ENCODE measurements at regions not wholly inside any gene's neighbourhood (a gene's known extent, or its start where the extent isn't known, plus 50 kb on each side); places are given as distances from the start of the nearest gene placed in this dataset.

DNA sequence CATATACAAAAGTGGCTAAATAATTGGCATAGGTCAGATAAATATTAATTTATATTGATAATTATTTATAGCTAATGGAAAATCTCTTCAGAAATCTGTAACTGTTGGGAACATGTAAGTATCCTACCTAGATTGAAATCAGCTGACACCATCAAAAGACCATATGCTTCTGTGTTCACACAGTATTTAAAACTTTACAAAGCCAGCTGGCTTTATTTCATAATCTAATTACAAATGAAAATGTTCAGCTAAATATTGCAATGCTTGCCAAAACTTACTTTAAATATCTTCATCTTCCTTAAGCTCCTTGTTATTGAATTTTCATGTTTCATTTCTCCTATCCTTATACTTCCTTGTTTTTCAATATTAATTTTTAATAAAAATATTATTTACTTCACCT lies 190.9 kb upstream of the DOK6 start:
- TF ChIP-seq, protein P1, sequence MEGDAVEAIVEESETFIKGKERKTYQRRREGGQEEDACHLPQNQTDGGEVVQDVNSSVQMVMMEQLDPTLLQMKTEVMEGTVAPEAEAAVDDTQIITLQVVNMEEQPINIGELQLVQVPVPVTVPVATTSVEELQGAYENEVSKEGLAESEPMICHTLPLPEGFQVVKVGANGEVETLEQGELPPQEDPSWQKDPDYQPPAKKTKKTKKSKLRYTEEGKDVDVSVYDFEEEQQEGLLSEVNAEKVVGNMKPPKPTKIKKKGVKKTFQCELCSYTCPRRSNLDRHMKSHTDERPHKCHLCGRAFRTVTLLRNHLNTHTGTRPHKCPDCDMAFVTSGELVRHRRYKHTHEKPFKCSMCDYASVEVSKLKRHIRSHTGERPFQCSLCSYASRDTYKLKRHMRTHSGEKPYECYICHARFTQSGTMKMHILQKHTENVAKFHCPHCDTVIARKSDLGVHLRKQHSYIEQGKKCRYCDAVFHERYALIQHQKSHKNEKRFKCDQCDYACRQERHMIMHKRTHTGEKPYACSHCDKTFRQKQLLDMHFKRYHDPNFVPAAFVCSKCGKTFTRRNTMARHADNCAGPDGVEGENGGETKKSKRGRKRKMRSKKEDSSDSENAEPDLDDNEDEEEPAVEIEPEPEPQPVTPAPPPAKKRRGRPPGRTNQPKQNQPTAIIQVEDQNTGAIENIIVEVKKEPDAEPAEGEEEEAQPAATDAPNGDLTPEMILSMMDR (conservative IDR thresholded peaks at IDR 0.05; ENCODE audit: low read depth, low read length), result no peak
- TF ChIP-seq POLR2A (IDR thresholded peaks at IDR 0.05; ENCODE audit: low read depth, low read length), result no peak
- no peak for TF ChIP-seq MXI1 (IDR thresholded peaks at IDR 0.05; ENCODE audit: borderline replicate concordance, low read depth, low read length)
- TF ChIP-seq RAD21 (IDR thresholded peaks at IDR 0.05; ENCODE audit: low read length), result no peak
- no peak for TF ChIP-seq SMC3 (IDR thresholded peaks at IDR 0.05; ENCODE audit: low read depth, low read length)
- TF ChIP-seq, protein P2, sequence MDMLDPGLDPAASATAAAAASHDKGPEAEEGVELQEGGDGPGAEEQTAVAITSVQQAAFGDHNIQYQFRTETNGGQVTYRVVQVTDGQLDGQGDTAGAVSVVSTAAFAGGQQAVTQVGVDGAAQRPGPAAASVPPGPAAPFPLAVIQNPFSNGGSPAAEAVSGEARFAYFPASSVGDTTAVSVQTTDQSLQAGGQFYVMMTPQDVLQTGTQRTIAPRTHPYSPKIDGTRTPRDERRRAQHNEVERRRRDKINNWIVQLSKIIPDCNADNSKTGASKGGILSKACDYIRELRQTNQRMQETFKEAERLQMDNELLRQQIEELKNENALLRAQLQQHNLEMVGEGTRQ (IDR thresholded peaks at IDR 0.05; ENCODE audit: low read depth, low read length), result no peak
- no peak for TF ChIP-seq RFX5 (IDR thresholded peaks at IDR 0.05; ENCODE audit: low read depth, low read length)
- TF ChIP-seq MAFK (IDR thresholded peaks at IDR 0.05; ENCODE audit: low read depth, low read length), result no peak
- TF ChIP-seq RCOR1 (IDR thresholded peaks at IDR 0.05; ENCODE audit: insufficient replicate concordance, low read length), result no peak
- TF ChIP-seq CEBPB (IDR thresholded peaks at IDR 0.05; ENCODE audit: low read depth, low read length), result no peak
- TF ChIP-seq NFE2L2 (IDR thresholded peaks at IDR 0.05; ENCODE audit: low read depth, low read length), result no peak
